ELR (cell line): ENCODE measurements at regions not wholly inside any gene's neighbourhood (a gene's known extent, or its start where the extent isn't known, plus 50 kb on each side); places are given as distances from the start of the nearest gene placed in this dataset.
A peak's percentile ranks its signal among the peaks of the same experiment; 100 is the strongest.
"Not testable (repeated sequence)": the region's sequence is repeated elsewhere in the genome, so short reads cannot be mapped to it uniquely, and the experiment has no call there.

Source experiments
- DNase-seq: peaks from one replicate; pipeline ENCODE4 v3.0.0-alpha.2; 2015; ENCODE audit warnings: low read depth

DNA sequence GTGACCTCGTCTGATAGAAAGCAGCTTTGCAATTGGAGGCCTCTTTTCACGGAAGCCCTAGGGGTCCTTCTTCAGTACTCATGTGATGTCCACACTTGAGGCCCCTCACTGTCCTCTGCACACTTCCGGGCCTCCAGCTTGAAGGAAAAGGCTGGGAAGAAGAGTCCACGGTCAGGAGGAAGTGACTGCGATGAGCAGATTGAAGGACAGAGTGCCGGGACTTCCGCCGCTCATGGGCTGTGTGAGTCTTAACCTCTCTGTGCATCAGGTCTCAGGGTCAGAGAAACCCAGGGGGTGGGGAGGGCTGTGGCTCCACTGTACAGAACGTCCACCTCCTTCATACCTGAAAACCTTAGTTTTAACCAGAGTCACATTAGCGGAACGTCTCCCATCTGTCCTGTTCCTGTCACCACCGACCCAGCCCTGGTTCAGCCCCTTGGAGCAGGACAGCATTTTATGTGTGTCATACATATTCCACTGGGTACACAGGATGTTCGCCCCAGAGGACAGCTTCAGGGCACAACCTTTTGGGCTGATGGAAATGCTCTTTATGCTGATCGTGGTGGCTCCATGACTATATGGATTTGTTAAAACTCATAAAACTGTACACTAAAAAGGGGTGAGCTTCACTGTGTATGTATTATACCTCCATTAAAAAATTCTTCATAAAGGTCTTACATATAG, 51.0 kb upstream of the SORCS2 start:
- DNase-seq = no peak

DNA sequence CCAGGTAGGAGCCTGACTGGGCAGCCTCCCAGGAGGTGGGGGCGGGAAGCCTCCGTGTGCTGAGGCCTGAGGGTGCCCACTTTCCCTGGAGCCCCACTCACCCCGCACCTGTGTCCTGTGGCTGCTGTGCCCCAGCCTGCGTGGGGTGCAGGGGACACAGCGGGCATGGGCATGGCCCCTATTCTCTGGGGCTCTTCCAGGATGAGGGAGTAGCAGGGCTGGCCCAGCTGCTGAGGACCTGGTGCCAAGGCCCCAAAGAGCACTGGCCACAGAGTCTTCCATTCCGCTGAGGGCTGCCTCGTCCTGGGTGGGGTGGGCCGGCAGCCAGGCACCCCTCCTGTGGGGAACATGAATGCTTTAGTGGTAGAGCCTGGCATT, 51.7 kb upstream of the SORCS2 start:
- DNase-seq = no peak

DNA sequence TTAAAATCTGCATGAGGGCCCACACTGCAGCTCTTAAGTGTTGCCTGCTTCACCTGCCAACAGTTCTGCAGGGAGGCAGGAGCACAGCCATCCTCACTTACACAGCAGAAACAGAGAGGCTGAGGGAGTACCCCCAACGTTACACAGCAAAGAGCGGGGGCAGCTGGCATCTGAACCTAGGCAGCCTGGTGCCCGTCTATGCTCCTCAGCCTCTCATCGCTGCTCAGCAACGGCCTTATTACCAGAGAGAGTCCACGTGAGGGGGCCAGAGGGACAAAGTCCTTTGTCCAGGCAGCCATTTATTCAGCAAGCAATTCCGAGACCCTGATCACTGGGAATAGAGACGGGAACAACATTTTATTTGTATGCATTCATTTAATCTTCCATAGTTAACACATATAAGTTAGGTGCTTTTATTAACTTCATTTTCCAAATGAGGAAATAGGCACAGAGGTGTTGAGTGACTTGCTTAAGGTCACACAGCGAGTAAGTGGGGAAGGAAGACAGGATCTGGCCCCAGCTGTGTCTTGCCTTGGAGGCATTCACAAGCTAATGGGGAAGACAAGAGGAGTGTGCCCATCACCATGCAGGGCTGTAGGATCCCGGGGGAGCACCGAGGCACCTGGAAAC, 52.2 kb upstream of the SORCS2 start:
- DNase-seq = no peak

DNA sequence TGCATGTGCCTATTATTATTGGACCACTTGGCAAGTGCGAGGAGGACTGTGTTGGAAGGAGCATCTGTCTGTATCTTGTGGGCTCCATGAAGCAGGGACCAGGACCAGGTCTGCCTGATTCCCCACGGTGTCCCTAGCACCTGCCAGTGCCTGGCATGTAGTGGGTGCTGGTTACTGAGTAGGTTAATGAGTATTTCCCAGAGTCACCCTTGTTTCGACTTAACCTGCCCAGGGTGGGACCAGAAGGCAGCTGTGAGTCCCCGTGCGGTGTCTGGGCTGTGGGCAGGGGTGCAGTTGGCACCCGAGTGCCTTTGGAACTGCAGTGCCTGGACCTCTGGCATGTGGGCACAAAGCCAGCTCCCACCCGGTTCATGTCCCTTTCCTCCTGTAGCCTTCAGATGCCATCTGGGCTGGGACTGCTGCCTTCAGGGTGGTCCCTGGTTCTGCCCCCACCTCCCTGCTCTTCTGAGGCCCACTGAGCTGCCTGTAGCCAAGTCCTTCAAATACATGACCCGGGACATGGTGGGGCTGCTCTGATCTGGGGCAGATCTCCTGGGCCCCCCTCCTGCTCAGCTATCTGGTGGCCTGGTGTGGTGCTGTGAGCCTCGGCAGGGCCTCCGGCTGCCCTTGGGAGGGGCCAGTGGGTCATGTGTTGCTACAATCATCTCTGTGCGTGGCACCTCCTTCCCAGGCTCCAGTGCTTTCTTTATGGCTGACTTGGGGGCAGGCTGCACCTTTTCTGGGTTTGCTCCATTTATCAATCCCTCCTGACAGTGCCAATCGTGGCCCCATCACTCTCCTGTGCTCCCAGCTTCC, 53.0 kb upstream of the SORCS2 start:
- DNase-seq = no peak

DNA sequence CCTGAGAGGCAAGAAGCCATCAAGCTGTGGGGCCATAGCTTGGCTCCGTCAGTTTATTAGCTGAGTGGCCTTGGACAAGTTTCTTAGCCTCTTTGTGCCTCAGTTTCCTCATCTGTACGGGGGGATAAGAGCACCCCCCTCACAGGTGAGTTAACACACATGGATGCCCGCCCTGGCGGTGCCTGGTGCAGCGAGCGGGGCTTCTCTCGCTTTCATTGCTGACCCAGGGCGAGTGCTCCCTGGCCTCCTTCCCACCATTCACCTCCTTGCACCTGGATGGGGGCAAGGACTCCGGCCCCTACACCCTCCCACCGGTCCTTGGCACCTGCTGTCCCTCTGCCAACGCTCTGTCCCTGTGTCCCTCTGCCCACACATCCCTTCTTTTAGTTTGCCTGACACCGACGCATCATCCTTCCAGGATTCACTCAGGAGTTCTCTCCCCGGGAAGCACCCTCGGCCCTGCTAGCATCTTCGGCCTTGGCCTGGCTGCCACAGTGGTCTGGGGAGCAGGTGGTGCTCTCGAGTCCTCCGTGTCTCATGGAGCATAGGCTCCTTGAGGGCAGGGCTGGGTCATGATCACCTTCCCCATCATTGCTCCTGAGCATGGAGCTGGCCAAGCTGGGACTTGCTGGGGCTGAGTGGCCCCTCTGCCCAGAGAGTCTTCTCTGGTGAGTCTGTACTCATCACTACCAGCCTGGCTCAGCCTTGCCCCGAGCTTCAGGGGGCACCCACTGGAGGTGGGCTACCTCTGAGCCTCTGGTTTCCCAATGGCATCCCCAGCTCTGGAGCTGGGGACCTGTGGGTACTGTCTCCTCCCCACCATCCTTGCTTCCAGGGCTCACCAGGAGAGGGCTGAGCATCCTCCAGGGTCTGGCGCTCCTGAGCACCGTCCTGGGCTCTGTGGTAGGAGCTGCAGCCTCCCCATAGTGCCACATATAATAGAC, 53.8 kb upstream of the SORCS2 start:
- no peak for DNase-seq

DNA sequence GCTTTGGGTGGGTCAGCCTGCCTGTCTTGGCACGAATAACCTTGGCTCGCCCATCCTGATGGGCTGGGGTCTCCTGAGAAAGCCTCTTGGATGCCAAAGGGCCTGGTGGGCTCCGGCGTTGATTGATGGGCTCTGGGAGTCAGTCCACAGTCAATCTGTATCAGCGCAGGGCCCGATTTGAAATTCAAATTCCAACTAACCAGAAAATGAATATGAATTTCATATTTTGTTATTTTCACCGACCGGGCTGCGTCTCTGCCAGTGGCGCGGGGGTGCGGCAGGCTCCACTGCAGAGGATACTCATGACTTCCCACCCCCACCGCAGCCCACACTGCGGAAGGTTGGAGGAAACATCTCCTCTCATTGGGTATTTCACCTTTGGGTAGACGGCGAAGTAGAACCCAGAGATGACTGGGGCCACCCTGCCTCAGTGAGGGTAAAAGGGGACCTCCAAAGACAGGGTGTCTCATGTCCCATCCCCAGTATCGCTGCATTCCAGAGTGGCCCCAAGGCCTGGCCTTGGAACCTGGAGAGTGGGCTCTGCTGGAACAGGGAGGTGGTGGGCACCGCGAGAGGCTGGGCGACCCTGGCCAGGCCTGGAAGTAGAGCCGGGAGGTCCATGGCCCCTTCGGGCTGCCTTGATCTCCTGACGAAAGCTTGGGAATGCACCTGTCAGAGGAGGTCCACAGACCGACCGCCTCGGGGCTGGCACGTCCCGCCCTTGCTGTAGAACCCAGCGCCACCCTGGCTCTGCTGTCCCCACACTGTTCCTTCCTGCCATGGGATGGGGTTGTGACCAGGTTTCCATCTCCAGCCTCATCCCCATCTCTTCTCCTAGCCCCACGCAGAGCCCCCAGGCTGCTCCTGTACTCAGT, 54.8 kb upstream of the SORCS2 start:
- no peak for DNase-seq

DNA sequence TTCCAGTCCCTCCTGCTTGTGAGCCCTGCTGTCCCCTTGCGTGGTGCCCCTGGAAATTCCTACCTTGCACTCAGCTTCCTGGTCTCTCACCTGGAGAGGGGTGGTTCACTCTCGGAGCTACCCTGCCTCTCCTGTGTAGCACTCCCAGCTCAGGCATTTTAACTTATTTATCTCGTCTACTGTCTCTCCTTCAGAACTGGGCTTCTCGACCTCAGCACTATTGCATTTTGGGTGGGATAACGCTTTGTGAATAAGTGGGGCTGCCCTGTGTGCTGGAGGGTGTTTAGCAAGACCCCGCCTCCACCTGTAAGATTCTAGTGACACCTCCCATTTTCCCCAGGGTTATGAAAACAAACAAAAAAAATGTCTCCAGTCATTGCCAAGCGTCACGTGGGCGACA, 56.0 kb upstream of the SORCS2 start:
- DNase-seq = no peak

DNA sequence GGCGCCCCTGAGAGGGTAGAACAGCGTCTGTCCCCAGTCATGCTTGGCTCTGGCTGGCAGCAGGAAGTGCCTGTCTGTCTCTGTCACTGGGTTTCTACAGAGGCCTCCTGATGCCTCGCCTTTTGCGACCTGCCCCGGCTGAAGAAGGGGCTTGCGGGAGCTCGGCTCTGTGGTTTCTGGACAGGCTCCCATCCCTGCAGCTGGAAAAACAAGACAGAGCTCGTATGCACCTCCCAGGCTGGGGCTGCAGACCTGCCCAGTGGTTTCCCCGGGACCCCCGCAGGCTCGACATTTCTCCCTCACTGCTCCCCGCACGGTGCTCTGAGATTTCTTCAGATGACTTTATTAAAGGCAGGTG, 57.0 kb upstream of the SORCS2 start:
- DNase-seq = no peak

DNA sequence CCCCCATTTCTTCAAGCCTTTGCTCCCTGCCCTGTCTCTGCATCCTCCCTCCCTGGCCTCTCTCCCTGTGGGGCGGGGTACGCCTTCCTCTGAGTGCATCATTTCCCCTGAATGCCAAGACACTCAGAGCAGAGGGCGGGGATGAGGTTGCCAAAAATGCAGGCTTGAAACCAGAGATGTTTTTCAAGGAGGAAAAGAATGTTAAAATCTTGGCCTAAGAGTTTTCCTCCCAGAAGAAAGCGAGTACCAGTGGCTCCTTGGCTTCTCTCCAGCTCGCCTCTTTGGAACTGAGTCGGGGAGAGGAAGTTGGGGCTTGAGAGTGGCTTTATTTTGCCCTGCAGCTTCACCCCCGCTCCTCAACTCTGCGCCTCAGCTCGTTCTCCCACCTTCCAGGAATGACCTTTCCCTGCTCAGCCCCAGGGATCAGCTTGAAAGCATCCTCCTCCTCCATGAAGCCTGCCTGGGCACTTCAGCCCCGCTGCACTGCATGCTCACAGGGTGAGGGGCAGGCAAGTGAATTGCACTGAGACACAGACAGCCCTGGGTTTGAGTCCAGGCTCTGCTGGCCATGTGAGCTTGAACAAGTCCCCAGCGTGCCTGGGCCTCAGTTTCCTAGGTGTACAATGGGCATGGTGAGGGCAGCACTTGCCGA, 57.5 kb upstream of the SORCS2 start:
- peak; percentile 41 for DNase-seq

DNA sequence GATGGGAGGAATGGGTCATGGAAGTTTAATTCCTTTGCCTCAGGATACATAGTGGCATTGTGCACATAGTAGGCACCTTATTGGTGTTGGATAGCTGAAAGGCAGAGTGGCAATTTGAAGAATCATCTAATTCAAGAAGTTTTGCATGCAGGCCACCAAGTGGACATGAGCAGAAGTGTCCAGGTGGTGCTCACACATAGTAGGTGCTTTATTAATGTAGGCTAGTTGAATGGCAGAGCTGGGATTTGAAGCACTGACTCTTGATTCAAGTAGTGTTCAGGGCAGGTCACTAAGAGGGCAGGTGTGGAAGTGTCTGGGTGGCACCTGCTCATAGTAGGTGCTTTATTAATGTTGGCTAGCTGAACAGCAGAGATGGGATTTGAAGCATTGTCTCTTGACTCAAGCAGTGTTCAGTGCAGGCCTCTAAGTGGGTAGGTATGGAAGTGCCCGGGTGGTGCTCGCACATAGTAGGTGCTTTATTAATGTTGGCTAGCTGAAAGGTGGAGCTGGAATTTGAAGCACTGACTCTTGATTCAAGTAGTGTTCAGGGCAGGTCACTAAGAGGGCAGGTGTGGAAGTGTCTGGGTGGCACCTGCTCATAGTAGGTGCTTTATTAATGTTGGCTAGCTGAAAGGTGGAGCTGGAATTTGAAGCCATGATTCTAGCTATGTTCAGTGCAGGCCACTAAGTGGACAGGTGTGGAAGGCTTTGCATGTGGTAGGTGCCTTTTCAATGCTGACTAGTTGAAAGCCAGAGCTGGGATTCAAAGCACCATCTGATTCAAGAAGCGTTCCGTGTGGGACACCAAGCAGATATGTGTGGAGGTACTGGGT, 58.3 kb upstream of the SORCS2 start:
- not testable (repeated sequence) for DNase-seq

DNA sequence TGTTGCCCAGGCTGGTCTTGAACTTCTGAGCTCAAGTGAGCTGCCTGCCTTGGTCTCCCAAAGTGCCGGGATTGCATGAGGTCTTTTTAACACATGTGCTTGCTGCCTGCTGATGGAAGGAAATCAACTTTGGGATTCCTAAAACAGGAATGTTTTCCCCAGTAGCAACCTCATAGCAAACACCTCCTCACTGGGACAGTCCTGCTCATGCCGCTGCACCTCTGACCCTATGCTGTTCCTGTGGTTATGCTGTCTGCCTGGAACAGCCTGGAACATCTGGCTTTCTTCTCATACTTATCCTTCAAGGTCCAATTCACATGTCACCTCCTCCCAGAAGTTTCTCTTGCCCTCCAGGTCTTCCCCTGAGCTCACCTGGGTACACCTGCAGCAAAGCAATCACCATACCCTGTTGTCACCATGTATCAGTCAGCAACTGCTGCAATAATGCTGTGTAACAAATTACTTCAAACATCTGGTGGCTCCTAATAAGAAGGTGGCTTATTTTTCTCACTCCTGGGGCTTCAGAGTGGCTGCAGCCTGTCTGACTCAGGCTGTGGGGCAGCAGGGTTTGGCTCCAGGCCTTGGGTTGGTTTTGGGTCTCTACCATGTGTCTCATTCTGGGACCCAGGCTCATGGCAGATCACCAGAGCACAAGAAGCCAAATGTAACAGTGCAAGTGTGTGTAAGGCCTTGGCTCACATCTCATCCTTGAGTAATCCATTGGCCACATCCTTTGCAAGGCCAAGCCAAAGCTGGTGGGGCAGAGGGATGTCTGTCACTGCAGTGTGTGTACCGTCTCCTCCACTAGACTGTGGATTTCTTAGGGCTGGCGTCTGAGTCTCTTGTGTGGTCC, 59.4 kb upstream of the SORCS2 start:
- no peak for DNase-seq

DNA sequence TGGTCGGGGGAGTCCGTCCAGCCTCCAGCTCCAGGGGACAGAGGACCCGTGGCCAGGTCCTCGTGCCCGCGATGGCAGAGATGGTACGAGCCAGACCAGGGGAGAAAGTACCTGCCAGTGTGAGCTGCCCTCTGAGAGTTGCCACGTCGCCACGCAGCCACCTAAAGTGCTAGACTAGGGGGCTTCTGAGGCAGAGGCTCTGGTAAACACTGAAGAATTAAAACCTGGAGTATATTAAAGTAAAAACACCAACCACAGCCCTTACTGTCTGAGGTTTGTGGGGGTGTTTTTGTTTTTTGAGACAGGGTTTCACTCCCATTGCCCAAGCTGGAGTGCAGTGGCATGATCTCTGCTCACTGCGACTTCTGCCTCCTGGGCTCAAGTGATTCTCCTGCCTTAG, 60.1 kb upstream of the SORCS2 start:
- no peak for DNase-seq

DNA sequence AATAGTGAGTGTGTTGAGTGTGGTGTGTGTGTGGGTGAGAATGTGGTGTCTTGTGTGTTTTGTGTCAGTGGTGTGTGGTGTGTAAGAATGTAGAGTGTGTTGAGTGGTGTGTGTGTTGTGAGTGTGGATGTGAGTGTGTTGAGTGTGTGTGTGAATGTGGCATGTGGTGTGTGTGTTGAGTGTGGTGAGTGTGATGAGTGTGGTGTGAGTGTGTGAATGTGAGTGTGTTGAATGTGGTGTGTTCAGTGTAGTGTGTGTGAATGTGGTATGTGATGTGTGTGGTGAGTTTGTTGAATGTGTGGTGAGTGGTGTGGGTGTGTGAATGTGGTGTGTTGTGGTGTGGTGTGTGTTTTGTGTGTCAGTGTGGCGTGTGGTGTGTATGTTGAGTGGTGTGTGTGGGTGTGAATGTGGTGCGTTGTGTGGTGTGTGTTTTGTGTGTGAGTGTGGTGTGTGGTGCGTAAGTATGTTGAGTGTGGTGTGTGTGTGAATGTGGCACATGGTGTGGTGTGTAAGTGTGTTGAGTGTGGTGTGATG, 60.8 kb upstream of the SORCS2 start:
- no peak for DNase-seq

DNA sequence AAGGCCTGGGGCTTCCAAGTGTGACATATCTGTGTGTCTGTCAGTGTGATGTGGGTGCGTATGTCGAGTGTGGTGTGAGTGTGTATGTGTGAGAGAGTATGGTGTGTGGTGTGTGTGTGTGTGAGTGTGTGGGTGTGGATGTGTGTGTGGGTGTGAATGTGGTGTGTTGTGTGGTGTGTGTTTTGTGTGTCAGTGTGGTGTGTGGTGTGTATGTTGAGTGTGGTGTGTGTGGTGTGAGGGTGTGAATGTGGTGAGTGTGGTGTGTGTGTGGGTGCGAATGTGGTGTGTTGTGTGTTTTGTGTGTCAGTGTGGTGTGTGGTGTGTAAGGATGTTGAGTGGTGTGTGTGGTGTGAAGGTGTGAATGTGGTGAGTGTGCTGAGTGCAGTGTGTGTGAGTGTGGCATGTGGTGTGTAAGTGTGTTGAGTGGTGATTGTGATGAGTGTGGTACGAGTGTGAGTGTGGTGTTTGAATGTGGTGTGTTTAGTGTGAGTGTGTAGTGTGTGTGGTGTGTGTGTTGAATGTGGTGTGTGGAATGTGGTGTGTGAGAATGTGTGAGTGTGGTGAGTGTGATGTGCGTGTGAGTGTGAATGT, 61.6 kb upstream of the SORCS2 start:
- DNase-seq = no peak

DNA sequence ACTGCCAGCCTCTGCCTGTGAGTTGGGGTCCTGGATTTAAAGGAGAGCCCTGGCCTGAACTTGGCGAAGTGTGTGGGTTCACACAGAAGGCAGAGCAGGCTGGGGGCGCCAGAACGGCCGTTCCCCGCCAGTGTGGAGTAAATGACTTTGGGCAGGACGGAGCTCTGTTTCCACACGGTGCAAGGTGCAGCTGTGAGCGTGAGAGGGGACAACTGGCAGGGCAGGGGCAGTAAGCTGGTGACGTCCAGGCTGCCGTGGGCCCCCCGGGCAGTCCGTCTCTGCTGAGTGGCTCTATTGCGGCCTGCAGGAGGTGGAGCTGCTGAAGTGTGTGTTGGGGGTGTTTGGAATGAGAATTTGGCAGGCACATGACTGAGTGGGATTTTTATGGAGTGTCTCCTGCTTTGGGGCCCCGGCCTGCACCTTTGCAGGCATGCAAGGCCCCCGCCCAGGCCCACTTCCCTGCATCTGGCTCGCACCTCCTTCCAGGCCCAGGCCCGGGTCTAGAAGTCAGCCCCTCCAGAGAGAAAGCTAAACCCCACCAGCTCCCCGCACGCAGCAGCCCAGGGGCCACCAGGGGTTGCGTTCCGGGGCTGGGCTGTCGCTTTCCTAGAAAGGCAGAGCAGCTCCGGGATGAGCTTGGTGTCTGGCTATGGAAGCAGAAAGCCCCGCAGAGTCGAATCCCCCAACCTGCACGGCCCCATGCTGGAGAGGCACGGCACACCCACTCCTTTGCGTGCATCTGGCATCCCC, 62.2 kb upstream of the GRPEL1 start:
- no peak for DNase-seq

DNA sequence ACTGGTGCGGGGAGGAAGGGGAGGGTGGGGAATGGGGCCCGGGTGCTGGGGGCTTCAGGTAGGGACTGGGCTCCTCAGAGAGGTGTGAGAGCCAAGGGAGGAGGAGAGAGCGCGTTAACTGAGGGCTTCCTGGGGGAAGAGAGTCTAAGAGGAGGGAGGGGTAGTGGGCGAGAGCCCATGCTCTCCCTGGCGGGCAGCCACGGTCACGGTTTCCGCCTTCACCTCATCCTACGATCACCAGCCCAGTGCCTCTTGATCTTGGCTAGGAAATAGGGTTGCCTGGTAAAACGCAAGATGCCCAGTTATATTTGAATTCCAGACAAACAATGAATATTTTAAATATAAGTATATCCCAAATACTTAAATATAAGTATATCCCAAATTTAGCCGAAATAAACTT, 60.8 kb upstream of the GRPEL1 start:
- DNase-seq = no peak

DNA sequence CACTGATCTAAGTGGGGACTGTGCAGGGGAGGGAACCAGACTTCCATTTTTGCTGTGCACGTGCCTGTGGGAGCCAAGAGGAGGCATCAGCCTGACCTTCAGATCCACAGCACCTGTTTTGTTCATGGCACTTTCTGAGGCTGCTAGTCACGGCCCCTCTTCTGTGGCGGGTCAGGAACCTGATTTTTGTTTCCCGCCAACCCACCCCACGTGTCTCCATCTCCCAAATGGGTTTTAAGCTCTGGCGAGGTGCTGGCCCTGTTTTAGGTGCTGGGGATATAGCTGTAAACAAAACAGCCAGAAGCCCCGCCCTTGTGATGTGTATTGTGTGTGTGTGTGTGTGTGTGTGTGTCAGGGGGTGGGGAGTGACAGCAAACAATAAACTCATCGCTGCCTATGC, 60.4 kb upstream of the GRPEL1 start:
- no peak for DNase-seq

DNA sequence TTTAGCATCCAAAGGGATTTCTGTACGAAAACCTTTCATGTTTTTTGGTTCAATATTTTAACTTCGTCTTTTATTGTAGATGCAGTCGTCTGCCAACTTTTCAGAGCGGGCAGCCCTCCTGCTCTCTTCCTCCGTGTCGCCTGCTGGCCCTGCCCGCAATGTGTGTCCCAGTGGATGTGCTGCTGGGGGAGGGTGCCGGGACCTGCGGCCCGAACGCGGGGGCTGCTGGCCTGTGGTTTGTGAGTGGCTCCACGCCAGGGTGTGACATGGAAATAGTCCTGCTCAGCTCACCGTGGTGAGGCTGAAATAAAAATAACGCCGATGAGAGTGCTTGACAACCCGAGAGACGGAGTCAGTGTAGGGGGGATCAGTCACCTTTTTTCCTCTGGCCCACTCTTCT, 59.7 kb upstream of the GRPEL1 start:
- DNase-seq = no peak
